ENCODE measurements at regions not wholly inside any gene's neighbourhood (a gene's known extent, or its start where the extent isn't known, plus 50 kb on each side); places are given as distances from the start of the nearest gene placed in this dataset.

DNA sequence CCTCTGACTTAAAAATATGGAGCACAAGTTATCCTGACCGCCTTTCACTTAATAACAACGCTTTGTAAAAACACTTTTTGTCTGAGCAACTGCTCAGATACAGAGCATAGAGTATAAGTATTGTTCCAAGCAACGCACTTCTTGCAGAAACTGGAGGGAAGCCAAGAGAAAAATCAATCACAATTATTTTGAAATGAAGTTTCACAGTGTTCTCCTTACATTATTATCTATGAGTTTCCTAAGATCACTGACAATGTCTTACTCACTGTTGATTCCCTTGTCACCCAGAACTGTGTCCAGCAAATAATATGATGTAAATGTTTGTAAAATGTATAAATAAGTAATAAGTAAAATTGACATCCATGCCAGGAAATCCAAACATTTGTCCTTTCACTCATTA, 184.6 kb upstream of the GPR149 start:
- no peak overlapping the region for H3K4me3 ChIP-seq
- H3K27me3 ChIP-seq: no peaks in the 10 kb centered on the region
- no peak for DNase-seq
- TF ChIP-seq POLR2A (IDR thresholded peaks at IDR 0.05) (no peak), EP300 (IDR thresholded peaks at IDR 0.05) (no peak)
- TF ChIP-seq, protein P1, sequence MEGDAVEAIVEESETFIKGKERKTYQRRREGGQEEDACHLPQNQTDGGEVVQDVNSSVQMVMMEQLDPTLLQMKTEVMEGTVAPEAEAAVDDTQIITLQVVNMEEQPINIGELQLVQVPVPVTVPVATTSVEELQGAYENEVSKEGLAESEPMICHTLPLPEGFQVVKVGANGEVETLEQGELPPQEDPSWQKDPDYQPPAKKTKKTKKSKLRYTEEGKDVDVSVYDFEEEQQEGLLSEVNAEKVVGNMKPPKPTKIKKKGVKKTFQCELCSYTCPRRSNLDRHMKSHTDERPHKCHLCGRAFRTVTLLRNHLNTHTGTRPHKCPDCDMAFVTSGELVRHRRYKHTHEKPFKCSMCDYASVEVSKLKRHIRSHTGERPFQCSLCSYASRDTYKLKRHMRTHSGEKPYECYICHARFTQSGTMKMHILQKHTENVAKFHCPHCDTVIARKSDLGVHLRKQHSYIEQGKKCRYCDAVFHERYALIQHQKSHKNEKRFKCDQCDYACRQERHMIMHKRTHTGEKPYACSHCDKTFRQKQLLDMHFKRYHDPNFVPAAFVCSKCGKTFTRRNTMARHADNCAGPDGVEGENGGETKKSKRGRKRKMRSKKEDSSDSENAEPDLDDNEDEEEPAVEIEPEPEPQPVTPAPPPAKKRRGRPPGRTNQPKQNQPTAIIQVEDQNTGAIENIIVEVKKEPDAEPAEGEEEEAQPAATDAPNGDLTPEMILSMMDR (IDR thresholded peaks at IDR 0.05): no peak
- H3K4me1 ChIP-seq (ENCODE audit: insufficient read depth): no peaks in the 10 kb centered on the region
- no peak overlapping the region for H3K27ac ChIP-seq
- 23 to 36% (median 33%) methylated on average over 3 of the region's 3 CpGs for WGBS, 3 donors
- H3K9me3 ChIP-seq: no peaks in the 10 kb centered on the region
- H3K36me3 ChIP-seq: no peaks in the 10 kb centered on the region
- intact Hi-C loops (cut with DNase I): no loop called here

DNA sequence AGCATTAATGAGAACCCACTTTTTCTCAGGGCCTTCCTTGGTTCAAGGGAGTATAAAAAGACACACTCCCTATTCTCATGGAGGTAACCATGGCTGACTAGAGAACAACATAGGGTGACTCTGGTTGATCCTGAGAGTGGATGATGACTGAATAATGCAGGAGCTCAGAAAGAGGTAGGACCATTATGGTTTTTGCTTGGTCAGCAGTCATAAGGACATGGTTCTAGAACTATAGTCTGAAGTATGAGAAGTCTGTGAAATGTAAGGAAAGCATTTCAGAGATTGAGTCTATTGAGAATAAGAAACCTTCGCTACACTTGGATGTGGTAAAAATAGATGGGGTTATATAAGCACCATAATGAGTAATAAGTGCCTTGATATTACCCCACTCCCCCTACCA, 184.1 kb upstream of the GPR149 start:
- H3K36me3 ChIP-seq: no peaks in the 10 kb centered on the region
- no peaks in the 10 kb centered on the region for H3K27me3 ChIP-seq
- H3K27ac ChIP-seq: no peak overlapping the region
- intact Hi-C loops (cut with DNase I): no loop called here
- H3K9me3 ChIP-seq: no peaks in the 10 kb centered on the region
- no peak overlapping the region for H3K4me3 ChIP-seq
- no peak for TF ChIP-seq EP300 (IDR thresholded peaks at IDR 0.05)
- TF ChIP-seq POLR2A (IDR thresholded peaks at IDR 0.05): no peak
- TF ChIP-seq, protein P1 (IDR thresholded peaks at IDR 0.05): no peak
- 81 to 90% (median 82%) methylated on average over 1 of the region's 1 CpG for WGBS, 3 donors
- DNase-seq: no peak
- no peaks in the 10 kb centered on the region for H3K4me1 ChIP-seq (ENCODE audit: insufficient read depth)

DNA sequence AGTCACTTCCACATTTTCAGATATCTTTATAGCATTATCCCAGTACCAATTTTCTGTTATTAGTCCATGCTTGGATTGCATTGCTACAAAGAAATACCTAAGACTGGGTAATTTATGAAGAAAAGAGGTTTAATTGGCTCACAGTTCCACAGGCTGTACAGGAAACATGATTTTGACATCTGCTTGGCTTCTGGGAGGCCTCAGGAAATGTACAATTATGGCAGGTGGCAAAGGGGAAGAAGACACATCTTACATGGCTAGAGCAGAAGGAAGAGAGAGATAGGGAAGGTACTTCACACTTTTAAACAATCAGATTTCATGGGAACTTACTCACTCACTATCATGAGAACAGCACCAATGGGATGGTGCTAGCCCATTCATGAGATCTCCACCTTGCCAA, 172.3 kb upstream of the GPR149 start:
- intact Hi-C loops (cut with DNase I): no loop called here

DNA sequence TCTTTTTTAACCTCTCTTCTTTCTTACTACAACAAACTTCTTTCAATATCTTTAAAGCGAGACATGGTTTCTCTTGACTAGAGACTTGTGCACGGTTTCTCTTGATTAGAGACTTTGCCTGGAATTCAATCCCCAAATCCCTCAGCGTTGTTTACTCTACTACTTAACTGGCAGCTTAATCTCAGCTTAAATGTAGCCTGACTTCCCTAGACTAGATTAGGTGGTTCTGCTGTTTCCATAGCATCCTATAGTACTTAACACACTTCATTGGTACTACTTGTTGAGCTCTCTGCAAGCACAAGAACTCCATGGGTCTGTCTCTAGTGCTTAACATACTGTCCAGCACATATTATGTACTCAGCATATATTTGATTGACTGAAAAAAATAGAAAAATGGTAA, 168.2 kb upstream of the GPR149 start:
- 86 to 87% (median 86%) methylated on average over 3 of the region's 3 CpGs for WGBS, 3 donors
- no peak for TF ChIP-seq EP300 (IDR thresholded peaks at IDR 0.05)
- TF ChIP-seq, protein P1 (IDR thresholded peaks at IDR 0.05): no peak
- TF ChIP-seq POLR2A (IDR thresholded peaks at IDR 0.05): no peak
- H3K4me3 ChIP-seq: no peak overlapping the region
- H3K9me3 ChIP-seq: no peaks in the 10 kb centered on the region
- DNase-seq: no peak
- H3K27me3 ChIP-seq: no peaks in the 10 kb centered on the region
- intact Hi-C loops (cut with DNase I): no loop called here
- no peaks in the 10 kb centered on the region for H3K36me3 ChIP-seq
- H3K27ac ChIP-seq: no peak overlapping the region
- H3K4me1 ChIP-seq (ENCODE audit: insufficient read depth): no peaks in the 10 kb centered on the region

More for the DNA sequence above, 172.3 kb upstream of the GPR149 start:
- H3K36me3 ChIP-seq: no peaks in the 10 kb centered on the region
- no peak overlapping the region for H3K4me3 ChIP-seq
- H3K27me3 ChIP-seq: no peaks in the 10 kb centered on the region
- no peak for TF ChIP-seq EP300 (IDR thresholded peaks at IDR 0.05)
- TF ChIP-seq POLR2A (IDR thresholded peaks at IDR 0.05): no peak
- TF ChIP-seq, protein P1 (IDR thresholded peaks at IDR 0.05): no peak
- no peak overlapping the region for H3K27ac ChIP-seq
- H3K9me3 ChIP-seq: no peaks in the 10 kb centered on the region
- H3K4me1 ChIP-seq (ENCODE audit: insufficient read depth): no peaks in the 10 kb centered on the region
- DNase-seq: no peak
